ENCODE measurements at regions not wholly inside any gene's neighbourhood (a gene's known extent, or its start where the extent isn't known, plus 50 kb on each side); places are given as distances from the start of the nearest gene placed in this dataset.

GRCh38 chr4:128481752-128482480 lies 194.3 kb upstream of the PGRMC2 start:
- H3K9me3 Mint-ChIP-seq: peaks cover 16% of the 10 kb centered on the region
- H3K36me3 Mint-ChIP-seq (ENCODE audit: low read depth): no peaks in the 10 kb centered on the region
- no peak overlapping the region for H3K4me3 Mint-ChIP-seq
- H3K27ac Mint-ChIP-seq: no peak overlapping the region
- H3K27me3 Mint-ChIP-seq (ENCODE audit: low read depth, poor library complexity): no peaks in the 10 kb centered on the region
- no peak for DNase-seq
- no peak for TF ChIP-seq CTCF (IDR thresholded peaks at IDR 0.05)
- H3K4me1 Mint-ChIP-seq: no peaks in the 10 kb centered on the region

- no peak for TF ChIP-seq CTCF (IDR thresholded peaks at IDR 0.05)
Measured at GRCh38 chr4:128480945-128481344, 193.3 kb upstream of the PGRMC2 start.

GRCh38 chr4:128477540-128477939 lies 189.9 kb upstream of the PGRMC2 start:
- no peak for DNase-seq
- no peak for TF ChIP-seq CTCF (IDR thresholded peaks at IDR 0.05)
- H3K27ac Mint-ChIP-seq: no peak overlapping the region
- H3K4me1 Mint-ChIP-seq: no peaks in the 10 kb centered on the region
- H3K4me3 Mint-ChIP-seq: no peak overlapping the region
- no peaks in the 10 kb centered on the region for H3K9me3 Mint-ChIP-seq
- peaks cover 10% of the 10 kb centered on the region for H3K36me3 Mint-ChIP-seq (ENCODE audit: low read depth)
- no peaks in the 10 kb centered on the region for H3K27me3 Mint-ChIP-seq (ENCODE audit: low read depth, poor library complexity)

More at GRCh38 chr4:128480945-128481344, 193.3 kb upstream of the PGRMC2 start:
- Mint-ChIP-seq H3K27ac (no peak overlapping the region), H3K9me3 (peaks cover 10% of the 10 kb centered on the region), H3K27me3 (ENCODE audit: low read depth, poor library complexity) (no peaks in the 10 kb centered on the region), H3K4me3 (no peak overlapping the region), H3K4me1 (no peaks in the 10 kb centered on the region), H3K36me3 (ENCODE audit: low read depth) (no peaks in the 10 kb centered on the region)
- DNase-seq: no peak

GRCh38 chr4:128475597-128475996 lies 188.0 kb upstream of the PGRMC2 start:
- no peak for TF ChIP-seq CTCF (IDR thresholded peaks at IDR 0.05)
- H3K27me3 Mint-ChIP-seq (ENCODE audit: low read depth, poor library complexity): no peaks in the 10 kb centered on the region
- H3K36me3 Mint-ChIP-seq (ENCODE audit: low read depth): peaks cover 10% of the 10 kb centered on the region
- H3K9me3 Mint-ChIP-seq: no peaks in the 10 kb centered on the region
- H3K27ac Mint-ChIP-seq: no peak overlapping the region
- H3K4me3 Mint-ChIP-seq: no peak overlapping the region
- H3K4me1 Mint-ChIP-seq: no peaks in the 10 kb centered on the region
- DNase-seq: no peak

- no peak for TF ChIP-seq CTCF (IDR thresholded peaks at IDR 0.05)
- Mint-ChIP-seq H3K27ac (no peak overlapping the region), H3K4me1 (no peaks in the 10 kb centered on the region), H3K27me3 (ENCODE audit: low read depth, poor library complexity) (peaks cover 2% of the 10 kb centered on the region), H3K4me3 (no peak overlapping the region), H3K9me3 (no peaks in the 10 kb centered on the region), H3K36me3 (ENCODE audit: low read depth) (peaks cover 10% of the 10 kb centered on the region)
- DNase-seq: no peak
Measured at GRCh38 chr4:128471576-128471975, 184.0 kb upstream of the PGRMC2 start.

- TF ChIP-seq CTCF (IDR thresholded peaks at IDR 0.05): no peak
- H3K4me3 Mint-ChIP-seq: no peak overlapping the region
Measured at GRCh38 chr4:128470492-128471053, 183.0 kb upstream of the PGRMC2 start.

More at GRCh38 chr4:128470492-128471053, 183.0 kb upstream of the PGRMC2 start:
- DNase-seq: no peak
- no peak overlapping the region for H3K27ac Mint-ChIP-seq
- H3K36me3 Mint-ChIP-seq (ENCODE audit: low read depth): peaks cover 10% of the 10 kb centered on the region
- no peaks in the 10 kb centered on the region for H3K4me1 Mint-ChIP-seq
- no peaks in the 10 kb centered on the region for H3K9me3 Mint-ChIP-seq
- H3K27me3 Mint-ChIP-seq (ENCODE audit: low read depth, poor library complexity): peaks cover 2% of the 10 kb centered on the region

Data from nephron progenitor cell (in vitro differentiated cells).